Mesothelial cell of epicardium (in vitro differentiated cells): ENCODE measurements at regions not wholly inside any gene's neighbourhood (a gene's known extent, or its start where the extent isn't known, plus 50 kb on each side); places are given as distances from the start of the nearest gene placed in this dataset.
A peak's percentile ranks its signal among the peaks of the same experiment; 100 is the strongest.
"Not testable (repeated sequence)": the region's sequence is repeated elsewhere in the genome, so short reads cannot be mapped to it uniquely, and the experiment has no call there.

Experiments used
- DNase-seq, 2 experiments: peaks; one replicate each; pipeline ENCODE4 v3.0.0; 2021; ENCODE audit warnings: low spot score in 2 of 2; ENCODE audit not compliant: unreplicated experiment in 2 of 2
- H3K27ac Mint-ChIP-seq: 2 replicates; pipeline ENCODE4 v1.8.0; 2021; ENCODE audit warnings: mixed read lengths
- H3K27me3 Mint-ChIP-seq: 2 replicates; pipeline ENCODE4 v1.8.0; 2021; ENCODE audit warnings: low read depth, mixed read lengths
- H3K36me3 Mint-ChIP-seq: 2 replicates; pipeline ENCODE4 v1.8.0; 2021; ENCODE audit warnings: mixed read lengths
- H3K4me1 Mint-ChIP-seq: 2 replicates; pipeline ENCODE4 v1.8.0; 2021; ENCODE audit warnings: mixed read lengths
- H3K4me3 Mint-ChIP-seq: 2 replicates; pipeline ENCODE4 v1.8.0; 2021; ENCODE audit warnings: mild to moderate bottlenecking, moderate library complexity, mixed read lengths
- H3K9me3 Mint-ChIP-seq: 2 replicates; pipeline ENCODE4 v1.8.0; 2021; ENCODE audit warnings: mixed read lengths
- TF ChIP-seq, protein P1 (sequence below): fragments of 200-600 bp; sonication (generic); IDR thresholded peaks from one replicate; pipeline ENCODE4 v1.5.0; 2021; ENCODE audit warnings: antibody characterized with exemption; ENCODE audit not compliant: unreplicated experiment

DNA sequence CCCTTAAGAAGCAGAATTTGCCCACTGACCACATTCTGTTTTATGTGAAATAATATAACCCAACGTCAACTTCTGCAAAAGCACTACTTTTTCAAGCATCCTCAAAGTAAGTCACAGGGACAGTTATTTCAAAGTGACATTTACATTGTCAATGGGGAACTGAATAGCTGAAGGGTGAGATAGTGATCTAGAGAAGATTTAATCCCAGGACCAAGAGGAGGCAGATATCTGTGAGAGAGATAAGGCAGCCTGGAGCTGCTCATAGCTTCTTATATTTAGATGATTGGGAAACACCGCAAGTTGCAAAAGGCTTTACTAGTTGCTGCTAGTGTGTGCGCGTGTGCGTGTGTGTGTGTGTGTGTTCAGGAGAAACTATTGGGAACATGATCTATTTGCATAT lies 210.4 kb upstream of the RFX3 start:
- Mint-ChIP-seq H3K27ac (no peak overlapping the region), H3K4me3 (no peak overlapping the region)

DNA sequence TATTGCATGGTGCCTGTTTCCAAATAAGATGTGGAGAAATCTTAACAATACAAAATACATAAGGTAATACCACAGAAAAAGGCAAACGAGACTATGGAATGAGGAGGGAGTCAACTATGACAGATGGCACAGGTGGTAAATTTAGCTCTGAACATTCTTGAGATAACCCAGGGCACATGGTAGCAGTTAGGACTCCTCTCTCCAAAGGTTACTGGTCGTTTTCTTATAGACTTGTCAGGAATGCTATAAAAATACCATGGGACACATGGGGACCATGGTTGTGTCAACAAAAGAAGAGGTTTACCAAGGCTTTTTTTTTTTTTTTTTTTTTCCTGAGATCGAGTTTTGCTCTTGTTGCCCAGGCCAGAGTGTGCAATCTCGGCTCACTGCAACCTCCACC lies 209.4 kb upstream of the RFX3 start:
- no peak overlapping the region for H3K4me3 Mint-ChIP-seq
- TF ChIP-seq, protein P1, sequence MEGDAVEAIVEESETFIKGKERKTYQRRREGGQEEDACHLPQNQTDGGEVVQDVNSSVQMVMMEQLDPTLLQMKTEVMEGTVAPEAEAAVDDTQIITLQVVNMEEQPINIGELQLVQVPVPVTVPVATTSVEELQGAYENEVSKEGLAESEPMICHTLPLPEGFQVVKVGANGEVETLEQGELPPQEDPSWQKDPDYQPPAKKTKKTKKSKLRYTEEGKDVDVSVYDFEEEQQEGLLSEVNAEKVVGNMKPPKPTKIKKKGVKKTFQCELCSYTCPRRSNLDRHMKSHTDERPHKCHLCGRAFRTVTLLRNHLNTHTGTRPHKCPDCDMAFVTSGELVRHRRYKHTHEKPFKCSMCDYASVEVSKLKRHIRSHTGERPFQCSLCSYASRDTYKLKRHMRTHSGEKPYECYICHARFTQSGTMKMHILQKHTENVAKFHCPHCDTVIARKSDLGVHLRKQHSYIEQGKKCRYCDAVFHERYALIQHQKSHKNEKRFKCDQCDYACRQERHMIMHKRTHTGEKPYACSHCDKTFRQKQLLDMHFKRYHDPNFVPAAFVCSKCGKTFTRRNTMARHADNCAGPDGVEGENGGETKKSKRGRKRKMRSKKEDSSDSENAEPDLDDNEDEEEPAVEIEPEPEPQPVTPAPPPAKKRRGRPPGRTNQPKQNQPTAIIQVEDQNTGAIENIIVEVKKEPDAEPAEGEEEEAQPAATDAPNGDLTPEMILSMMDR = no peak

More for the DNA sequence above, 210.4 kb upstream of the RFX3 start:
- Mint-ChIP-seq H3K27me3 (no peaks in the 10 kb centered on the region), H3K36me3 (no peaks in the 10 kb centered on the region), H3K9me3 (no peaks in the 10 kb centered on the region), H3K4me1 (peaks cover 15% of the 10 kb centered on the region)
- no peak for DNase-seq
- TF ChIP-seq, protein P1 = no peak

DNA sequence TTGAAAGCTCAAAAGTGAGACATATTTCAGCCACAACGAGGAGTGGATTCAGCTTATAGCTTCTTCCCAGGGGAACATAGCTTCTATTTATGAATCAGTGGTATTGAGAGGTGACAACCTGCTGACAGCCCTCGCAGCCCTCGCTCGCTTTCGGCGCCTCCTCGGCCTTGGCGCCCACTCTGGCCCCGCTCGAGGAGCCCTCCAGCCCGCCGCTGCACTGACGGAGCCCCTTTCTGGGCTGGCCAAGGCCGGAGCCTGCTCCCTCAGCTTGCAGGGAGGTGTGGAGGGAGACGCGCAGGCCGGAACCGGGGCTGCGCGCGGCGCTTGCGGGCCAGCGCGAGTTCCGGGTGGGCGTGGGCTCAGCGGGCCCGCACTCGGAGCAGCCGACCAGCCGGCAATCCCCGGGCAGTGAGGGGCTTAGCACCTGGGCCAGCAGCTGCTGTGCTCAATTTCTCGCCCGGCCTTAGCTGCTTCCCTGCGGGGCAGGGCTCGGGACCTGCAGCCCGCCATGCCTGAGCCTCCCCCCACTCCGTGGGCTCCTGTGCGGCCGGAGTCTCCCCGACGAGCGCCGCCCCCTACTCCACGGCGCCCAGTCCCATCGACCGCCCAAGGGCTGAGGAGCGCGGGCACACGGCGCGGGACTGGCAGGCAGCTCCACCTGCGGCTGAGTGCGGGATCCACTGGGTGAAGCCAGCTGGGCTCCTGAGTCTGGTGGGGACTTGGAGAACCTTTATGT lies 207.9 kb upstream of the RFX3 start:
- not testable (repeated sequence) for H3K9me3 Mint-ChIP-seq, H3K4me1 Mint-ChIP-seq, H3K4me3 Mint-ChIP-seq, H3K27ac Mint-ChIP-seq, H3K36me3 Mint-ChIP-seq, DNase-seq, H3K27me3 Mint-ChIP-seq

More for the DNA sequence above, 209.4 kb upstream of the RFX3 start:
- no peak for DNase-seq
- Mint-ChIP-seq H3K4me1 (peaks cover 6% of the 10 kb centered on the region), H3K27me3 (no peaks in the 10 kb centered on the region), H3K27ac (no peak overlapping the region), H3K36me3 (no peaks in the 10 kb centered on the region), H3K9me3 (no peaks in the 10 kb centered on the region)

DNA sequence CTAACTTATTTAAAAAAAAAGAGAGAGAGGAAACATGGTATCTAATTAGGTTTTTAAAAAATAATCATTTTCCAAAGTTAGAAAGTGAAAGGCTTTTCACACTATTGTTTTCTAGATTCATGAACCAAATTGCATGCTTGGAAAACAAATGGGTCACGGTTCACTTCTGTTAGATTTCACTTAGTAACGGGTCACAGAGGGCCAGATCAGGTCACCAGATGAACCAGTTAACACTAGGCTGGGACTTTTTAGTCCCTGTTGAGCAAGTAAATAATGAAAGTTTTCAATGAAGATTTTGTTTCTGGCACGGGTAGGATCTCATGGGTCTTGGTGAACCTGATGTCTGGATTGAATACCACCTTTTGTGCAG lies 207.2 kb upstream of the RFX3 start:
- no peak for DNase-seq
- Mint-ChIP-seq H3K27me3 (no peaks in the 10 kb centered on the region), H3K4me3 (no peak overlapping the region), H3K9me3 (no peaks in the 10 kb centered on the region), H3K27ac (no peak overlapping the region), H3K4me1 (peaks cover 6% of the 10 kb centered on the region), H3K36me3 (no peaks in the 10 kb centered on the region)
- TF ChIP-seq, protein P1 = no peak

DNA sequence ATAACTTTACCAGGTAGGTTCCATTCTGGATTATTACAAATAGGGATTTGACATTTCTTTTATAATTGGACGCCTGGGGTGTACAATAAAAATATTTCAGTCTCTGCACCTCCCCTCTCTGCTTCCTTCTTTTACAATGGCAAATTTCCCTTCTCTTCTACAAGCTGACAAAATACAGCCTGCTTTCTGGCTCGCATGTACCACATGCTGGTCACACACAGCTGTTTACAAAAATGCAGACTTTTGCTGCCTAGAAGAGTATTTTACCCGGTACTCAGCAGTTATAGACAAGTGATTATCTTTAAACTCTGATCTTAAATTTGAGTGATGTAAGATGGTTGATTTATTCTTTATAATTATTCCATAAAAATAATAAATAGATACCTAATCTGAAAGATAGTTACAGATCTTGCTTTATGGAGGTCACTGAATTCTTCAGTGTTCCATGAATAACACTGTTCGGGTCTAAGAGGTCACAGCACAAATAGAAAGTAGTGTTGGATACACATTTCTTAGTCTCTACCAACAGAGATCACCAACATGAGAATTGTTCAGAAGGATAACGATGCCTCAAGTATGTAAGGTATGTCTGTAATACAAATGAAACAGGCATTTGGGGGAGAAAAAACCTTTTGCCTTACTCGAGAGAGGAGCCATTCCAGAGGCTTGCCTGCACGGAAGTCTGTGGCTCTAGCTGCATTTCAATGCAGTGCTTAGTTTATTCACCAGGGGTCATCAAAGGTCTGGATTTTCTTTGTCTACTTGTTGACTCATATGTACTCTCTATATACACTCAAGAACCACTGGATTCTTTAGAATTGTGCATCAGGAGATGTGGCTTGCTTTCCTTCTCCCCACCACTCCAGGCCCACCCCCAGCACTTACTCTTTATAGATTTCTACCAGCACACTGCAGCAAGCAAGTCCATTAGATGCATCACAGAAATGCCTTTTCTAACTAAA lies 206.6 kb upstream of the RFX3 start:
- no peaks in the 10 kb centered on the region for H3K9me3 Mint-ChIP-seq
- DNase-seq = peak in 1 of 2 experiments; percentile 40
- H3K27ac Mint-ChIP-seq = peak overlapping the region; percentile 22
- H3K4me3 Mint-ChIP-seq = no peak overlapping the region
- TF ChIP-seq, protein P1 = peak; percentile 70
- H3K36me3 Mint-ChIP-seq = no peaks in the 10 kb centered on the region
- H3K4me1 Mint-ChIP-seq = peaks cover 6% of the 10 kb centered on the region
- H3K27me3 Mint-ChIP-seq = no peaks in the 10 kb centered on the region

DNA sequence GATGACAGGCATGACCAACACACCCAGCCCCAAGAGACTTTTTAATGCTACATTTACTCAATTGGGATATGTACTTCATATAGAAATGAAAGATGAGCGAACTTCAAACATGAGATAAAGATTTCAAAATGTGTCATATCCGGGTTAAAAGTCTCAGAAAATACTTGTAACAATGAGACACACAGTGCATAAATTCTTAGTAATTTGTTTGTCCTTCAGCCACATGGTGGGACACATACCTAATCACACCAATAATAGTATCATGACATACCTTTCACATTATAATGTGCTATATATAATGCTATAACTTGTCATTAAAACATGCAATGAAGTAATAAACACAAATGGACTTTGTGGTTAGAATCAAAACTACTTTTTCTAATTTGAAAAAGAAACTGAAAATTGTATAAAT lies 204.7 kb upstream of the RFX3 start:
- Mint-ChIP-seq H3K4me1 (peaks cover 6% of the 10 kb centered on the region), H3K27me3 (no peaks in the 10 kb centered on the region), H3K36me3 (no peaks in the 10 kb centered on the region), H3K4me3 (no peak overlapping the region), H3K27ac (no peak overlapping the region), H3K9me3 (no peaks in the 10 kb centered on the region)
- TF ChIP-seq, protein P1 = no peak
- no peak for DNase-seq
